NCI-H2227 treated with DMSO at 0.1 percent for 48 hours (cell line): ENCODE measurements at regions not wholly inside any gene's neighbourhood (a gene's known extent, or its start where the extent isn't known, plus 50 kb on each side); places are given as distances from the start of the nearest gene placed in this dataset.

Experiments used
- DNase-seq: peaks from one replicate; lab custom pipeline; 2025; lab: John Stamatoyannopoulos, UW

GRCh38 chr11:122348659-122349409, 232.8 kb upstream of the BLID start:
- DNase-seq, result no peak

GRCh38 chr11:122346006-122346405, 230.0 kb upstream of the BLID start:
- DNase-seq, result no peak

GRCh38 chr11:122345586-122345985, 229.6 kb upstream of the BLID start:
- DNase-seq, result no peak

GRCh38 chr11:122344215-122344614, 228.2 kb upstream of the BLID start:
- no peak for DNase-seq

GRCh38 chr11:122343210-122343609, 227.2 kb upstream of the BLID start:
- DNase-seq, result no peak

GRCh38 chr11:122342089-122342744, 226.2 kb upstream of the BLID start:
- DNase-seq, result no peak

GRCh38 chr11:122341477-122341876, 225.5 kb upstream of the BLID start:
- DNase-seq, result peak; percentile 73

- DNase-seq, result no peak
These were observed 224.7 kb upstream of the BLID start for GRCh38 chr11:122340607-122341290.

- DNase-seq, result no peak
These were observed 223.5 kb upstream of the BLID start for GRCh38 chr11:122339436-122340060.

- DNase-seq, result no peak
These were observed 221.7 kb upstream of the BLID start for GRCh38 chr11:122337704-122338103.

GRCh38 chr11:122337241-122337640, 221.2 kb upstream of the BLID start:
- no peak for DNase-seq

- DNase-seq, result peak; percentile 16
These were observed 220.7 kb upstream of the BLID start for GRCh38 chr11:122336706-122337105.

GRCh38 chr11:122334546-122335339, 218.7 kb upstream of the BLID start:
- DNase-seq, result no peak

GRCh38 chr11:122333467-122333866, 217.5 kb upstream of the BLID start:
- DNase-seq, result no peak

- DNase-seq, result no peak
These were observed 215.1 kb upstream of the BLID start for GRCh38 chr11:122331079-122331478.

GRCh38 chr11:122330279-122330965, 214.4 kb upstream of the BLID start:
- no peak for DNase-seq

GRCh38 chr11:122327528-122327927, 211.5 kb upstream of the BLID start:
- DNase-seq, result no peak

- DNase-seq, result no peak
These were observed 207.9 kb upstream of the BLID start for GRCh38 chr11:122323754-122324421.

GRCh38 chr11:122322329-122322728, 206.3 kb upstream of the BLID start:
- no peak for DNase-seq

- no peak for DNase-seq
These were observed 204.7 kb upstream of the BLID start for GRCh38 chr11:122320671-122321070.
